ENCODE measurements at regions not wholly inside any gene's neighbourhood (a gene's known extent, or its start where the extent isn't known, plus 50 kb on each side); places are given as distances from the start of the nearest gene placed in this dataset.

DNA sequence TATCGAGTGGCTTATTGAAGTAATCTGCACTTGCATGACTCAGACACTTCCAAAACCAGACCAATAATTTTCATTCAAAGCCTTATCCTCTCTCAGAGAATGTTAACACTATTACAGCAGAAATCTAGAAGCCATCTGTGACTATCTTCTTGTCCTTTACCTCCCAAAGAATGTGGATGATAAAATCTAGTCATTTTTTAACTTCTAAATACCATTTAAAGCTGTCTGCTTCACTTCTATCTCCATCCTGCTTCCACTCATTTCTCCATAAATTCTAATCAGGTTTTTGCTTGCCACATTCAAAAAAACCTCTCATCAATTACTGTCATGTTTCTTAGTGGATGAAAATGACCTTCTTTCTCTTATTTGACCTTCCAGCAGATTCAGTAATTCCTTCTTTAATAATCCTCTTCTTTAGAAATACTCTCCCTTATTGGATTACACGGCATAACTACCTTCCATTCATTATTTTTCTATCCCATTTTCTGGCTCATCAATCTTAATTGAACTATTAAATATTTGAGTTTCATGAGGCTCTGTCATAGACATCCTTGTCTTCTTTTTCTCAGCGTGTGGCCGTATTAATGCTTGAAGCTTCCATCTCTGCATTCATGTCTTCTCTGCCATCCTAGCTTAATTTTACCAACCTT lies 1999.4 kb downstream of the MRPL39 start:
- no peaks in the 10 kb centered on the region for H3K27me3 ChIP-seq (ENCODE audit: control insufficient read depth in 2 of 2, insufficient read depth in 2 of 2, low read length in 2 of 2)
- H3K27ac ChIP-seq (ENCODE audit: insufficient read depth, low read depth, low read length), result no peak overlapping the region
- no peaks in the 10 kb centered on the region for H3K9me3 ChIP-seq (replicated peaks; ENCODE audit: control insufficient read depth, insufficient read depth, low read length)
- no peak overlapping the region for H3K9ac ChIP-seq (replicated peaks; ENCODE audit: extremely low read depth, insufficient read depth, low read length)
- BruUV-seq (replicated peaks), result no TSS peak
- no peak for FAIRE-seq
- no peaks in the 10 kb centered on the region for H3K9me1 ChIP-seq (replicated peaks; ENCODE audit: control insufficient read depth, extremely low read depth, insufficient read depth, low read length)
- H3K4me1 ChIP-seq (ENCODE audit: control insufficient read depth, extremely low read depth, insufficient read depth, low read length), result no peaks in the 10 kb centered on the region
- H3K4me2 ChIP-seq (ENCODE audit: insufficient read depth, low read length), result no peak overlapping the region
- DNase-seq (ENCODE audit: low read depth, low spot score), result no peak
- H3K36me3 ChIP-seq (ENCODE audit: control insufficient read depth in 2 of 2, extremely low read depth in 1 of 2, insufficient read depth in 2 of 2, low read length in 2 of 2), result no peaks in the 10 kb centered on the region
- ChIA-PET CTCF (no interaction called here), POLR2A (no interaction called here)
- dilution Hi-C loops (cut with MboI; ENCODE audit: extremely low pct_ligation_motif_present, low sequenced_read_pairs), result no loop called here
- no peaks in the 10 kb centered on the region for H4K20me1 ChIP-seq (replicated peaks; ENCODE audit: control insufficient read depth, extremely low read depth, insufficient read depth, low read length)
- no peaks in the 10 kb centered on the region for H3K79me2 ChIP-seq (ENCODE audit: control insufficient read depth, insufficient read depth, low read length)
- no peak overlapping the region for H3K4me3 ChIP-seq (replicated peaks in 1 of 3; ENCODE audit: insufficient read depth in 1 of 3, low read depth in 1 of 3, low read length in 3 of 3)
- intact Hi-C loops (cut with micrococcal nuclease), result no loop called here
- no peak overlapping the region for H2AFZ ChIP-seq (ENCODE audit: low read depth, low read length)
- TF ChIP-seq MAX (IDR thresholded peaks at IDR 0.05; ENCODE audit: insufficient read depth, insufficient read length) (no peak), JUN (IDR thresholded peaks at IDR 0.05; ENCODE audit: borderline replicate concordance, insufficient read depth, insufficient read length, low read depth) (no peak), EZH2 (IDR thresholded peaks at IDR 0.05; ENCODE audit: borderline replicate concordance, low read depth, low read length, severe bottlenecking) (no peak), POLR2A (IDR thresholded peaks at IDR 0.05; ENCODE audit: low read depth, low read length) (no peak), GATA2 (IDR thresholded peaks at IDR 0.05; ENCODE audit: insufficient read depth, insufficient read length, low read depth, low read length) (no peak), MYC (IDR thresholded peaks at IDR 0.05; ENCODE audit: low read depth, low read length) (no peak), POLR2AphosphoS5 (IDR thresholded peaks at IDR 0.05; ENCODE audit: insufficient read depth, low read depth, low read length) (no peak), FOS (IDR thresholded peaks at IDR 0.05; ENCODE audit: borderline replicate concordance, insufficient read depth, low read length) (no peak)
- TF ChIP-seq, protein P1, sequence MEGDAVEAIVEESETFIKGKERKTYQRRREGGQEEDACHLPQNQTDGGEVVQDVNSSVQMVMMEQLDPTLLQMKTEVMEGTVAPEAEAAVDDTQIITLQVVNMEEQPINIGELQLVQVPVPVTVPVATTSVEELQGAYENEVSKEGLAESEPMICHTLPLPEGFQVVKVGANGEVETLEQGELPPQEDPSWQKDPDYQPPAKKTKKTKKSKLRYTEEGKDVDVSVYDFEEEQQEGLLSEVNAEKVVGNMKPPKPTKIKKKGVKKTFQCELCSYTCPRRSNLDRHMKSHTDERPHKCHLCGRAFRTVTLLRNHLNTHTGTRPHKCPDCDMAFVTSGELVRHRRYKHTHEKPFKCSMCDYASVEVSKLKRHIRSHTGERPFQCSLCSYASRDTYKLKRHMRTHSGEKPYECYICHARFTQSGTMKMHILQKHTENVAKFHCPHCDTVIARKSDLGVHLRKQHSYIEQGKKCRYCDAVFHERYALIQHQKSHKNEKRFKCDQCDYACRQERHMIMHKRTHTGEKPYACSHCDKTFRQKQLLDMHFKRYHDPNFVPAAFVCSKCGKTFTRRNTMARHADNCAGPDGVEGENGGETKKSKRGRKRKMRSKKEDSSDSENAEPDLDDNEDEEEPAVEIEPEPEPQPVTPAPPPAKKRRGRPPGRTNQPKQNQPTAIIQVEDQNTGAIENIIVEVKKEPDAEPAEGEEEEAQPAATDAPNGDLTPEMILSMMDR (IDR thresholded peaks at IDR 0.05; ENCODE audit: extremely low read depth in 1 of 2, insufficient read depth in 1 of 2, low read depth in 1 of 2, low read length in 2 of 2), result no peak

Data from endothelial cell of umbilical vein (primary cell).